ENCODE measurements at regions not wholly inside any gene's neighbourhood (a gene's known extent, or its start where the extent isn't known, plus 50 kb on each side); places are given as distances from the start of the nearest gene placed in this dataset.

DNA sequence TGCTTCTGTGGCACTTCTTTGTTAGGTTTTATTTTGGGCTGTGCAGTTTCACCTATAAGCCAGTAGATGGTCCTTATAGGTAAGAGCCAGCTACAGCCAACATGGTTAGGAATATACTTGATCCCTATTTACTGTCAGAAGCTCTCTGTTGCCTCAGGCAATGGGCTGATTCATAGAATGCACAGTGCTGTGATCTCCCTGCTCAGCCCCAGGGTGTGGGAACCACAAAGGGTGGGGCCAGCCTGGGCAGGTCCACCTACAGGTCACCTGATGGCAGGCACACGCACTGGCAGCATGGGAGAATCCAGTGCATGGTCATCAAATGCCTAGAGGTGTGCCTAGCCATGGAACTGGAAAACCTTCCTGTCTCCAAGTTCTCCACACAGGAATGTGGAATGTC is 191.9 kb downstream of the MOXD1 start:
- TF ChIP-seq EP300 (IDR thresholded peaks at IDR 0.05; ENCODE audit: borderline replicate concordance in 1 of 2, low read depth in 1 of 2, low read length in 1 of 2): no peak
- TF ChIP-seq, protein P1, sequence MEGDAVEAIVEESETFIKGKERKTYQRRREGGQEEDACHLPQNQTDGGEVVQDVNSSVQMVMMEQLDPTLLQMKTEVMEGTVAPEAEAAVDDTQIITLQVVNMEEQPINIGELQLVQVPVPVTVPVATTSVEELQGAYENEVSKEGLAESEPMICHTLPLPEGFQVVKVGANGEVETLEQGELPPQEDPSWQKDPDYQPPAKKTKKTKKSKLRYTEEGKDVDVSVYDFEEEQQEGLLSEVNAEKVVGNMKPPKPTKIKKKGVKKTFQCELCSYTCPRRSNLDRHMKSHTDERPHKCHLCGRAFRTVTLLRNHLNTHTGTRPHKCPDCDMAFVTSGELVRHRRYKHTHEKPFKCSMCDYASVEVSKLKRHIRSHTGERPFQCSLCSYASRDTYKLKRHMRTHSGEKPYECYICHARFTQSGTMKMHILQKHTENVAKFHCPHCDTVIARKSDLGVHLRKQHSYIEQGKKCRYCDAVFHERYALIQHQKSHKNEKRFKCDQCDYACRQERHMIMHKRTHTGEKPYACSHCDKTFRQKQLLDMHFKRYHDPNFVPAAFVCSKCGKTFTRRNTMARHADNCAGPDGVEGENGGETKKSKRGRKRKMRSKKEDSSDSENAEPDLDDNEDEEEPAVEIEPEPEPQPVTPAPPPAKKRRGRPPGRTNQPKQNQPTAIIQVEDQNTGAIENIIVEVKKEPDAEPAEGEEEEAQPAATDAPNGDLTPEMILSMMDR (IDR thresholded peaks at IDR 0.05): no peak
- no peak for TF ChIP-seq TEAD4 (IDR thresholded peaks at IDR 0.05; ENCODE audit: borderline replicate concordance, insufficient read depth)
- no peak for TF ChIP-seq FOXM1 (IDR thresholded peaks at IDR 0.05; ENCODE audit: low read depth)
- no peak for TF ChIP-seq GATA2 (CRISPR knock-in tag; IDR thresholded peaks at IDR 0.05)
- no peak for TF ChIP-seq REST (IDR thresholded peaks at IDR 0.05; ENCODE audit: low read depth, low read length)
- no peak for TF ChIP-seq JUND (IDR thresholded peaks at IDR 0.05)
- TF ChIP-seq GABPA (IDR thresholded peaks at IDR 0.05; ENCODE audit: low read depth): no peak
- no peak for TF ChIP-seq NFIC (IDR thresholded peaks at IDR 0.05; ENCODE audit: borderline replicate concordance)
- TF ChIP-seq ELF1 (IDR thresholded peaks at IDR 0.05): no peak
- TF ChIP-seq CHD2 (IDR thresholded peaks at IDR 0.05; ENCODE audit: low read length, partially characterized antibody): no peak

Data from SK-N-SH (cell line).